Mucosa of descending colon (tissue), 3 donors: ENCODE measurements at regions not wholly inside any gene's neighbourhood (a gene's known extent, or its start where the extent isn't known, plus 50 kb on each side); places are given as distances from the start of the nearest gene placed in this dataset.

Experiments
- ATAC-seq: fragments of 200-7000 bp; cut with Tn5 transposase; one replicate; pipeline ENCODE4 v1.9.1; 2020; ENCODE audit warnings: mild to moderate bottlenecking, moderate library complexity
- DNase-seq, 3 donors: peaks; one replicate each; pipeline ENCODE4 v3.0.0-alpha.2; 2020
- H3K36me3 ChIP-seq: fragments of 200-600 bp; one replicate; pipeline ENCODE4 v1.8.0; 2021; ENCODE audit warnings: low read depth, mild to moderate bottlenecking
- H3K4me1 ChIP-seq: fragments of 200-600 bp; one replicate; pipeline ENCODE4 v1.8.0; 2021; ENCODE audit warnings: low read depth, mild to moderate bottlenecking
- H3K4me3 ChIP-seq: fragments of 200-600 bp; one replicate; pipeline ENCODE4 v1.8.0; 2021; ENCODE audit warnings: mild to moderate bottlenecking
- H3K9me3 ChIP-seq: fragments of 200-600 bp; one replicate; pipeline ENCODE4 v1.8.0; 2021; ENCODE audit warnings: mild to moderate bottlenecking
- intact Hi-C, 2 donors: fragments of 100-400 bp; cut with DNase I in 1 of 2; cut with micrococcal nuclease in 1 of 2; formaldehyde crosslinking; loops; one replicate each; pipeline versions ENCODE4 v1.11.0 to v1.11.1; 2022; cut with DNase I, micrococcal nuclease
- TF ChIP-seq, protein P1 (sequence below): fragments of 200-600 bp; IDR thresholded peaks from one replicate; pipeline ENCODE4 v1.8.0; 2022; ENCODE audit warnings: antibody characterized with exemption, mild to moderate bottlenecking
- donor health status: DM: no; HTN: no; CAD: no; lungs with moderate emphysema.
- donor health status: DM: no; HTN: no; CAD: no.
- donor health status: DM: no; HTN: yes; CAD: no.

DNA sequence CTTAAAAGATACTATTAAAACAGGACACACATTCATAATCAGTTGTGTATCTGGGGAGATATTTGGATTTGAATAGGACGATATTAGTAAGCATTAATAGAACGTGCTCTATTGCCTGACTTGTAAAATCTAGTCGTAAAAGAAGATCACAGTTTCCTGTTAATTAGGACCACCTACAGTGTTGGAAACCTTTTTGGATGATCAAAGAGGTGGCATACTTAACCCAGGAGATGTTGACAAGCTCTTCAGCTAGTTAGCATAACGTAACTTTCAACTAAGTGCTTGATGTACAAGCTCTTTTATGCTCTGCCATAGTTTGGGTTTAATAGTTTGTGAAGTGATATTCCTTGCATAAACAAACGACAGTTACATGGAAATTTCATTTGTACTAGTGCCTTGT is 293.3 kb upstream of the NR5A2 start:
- TF ChIP-seq, protein P1, sequence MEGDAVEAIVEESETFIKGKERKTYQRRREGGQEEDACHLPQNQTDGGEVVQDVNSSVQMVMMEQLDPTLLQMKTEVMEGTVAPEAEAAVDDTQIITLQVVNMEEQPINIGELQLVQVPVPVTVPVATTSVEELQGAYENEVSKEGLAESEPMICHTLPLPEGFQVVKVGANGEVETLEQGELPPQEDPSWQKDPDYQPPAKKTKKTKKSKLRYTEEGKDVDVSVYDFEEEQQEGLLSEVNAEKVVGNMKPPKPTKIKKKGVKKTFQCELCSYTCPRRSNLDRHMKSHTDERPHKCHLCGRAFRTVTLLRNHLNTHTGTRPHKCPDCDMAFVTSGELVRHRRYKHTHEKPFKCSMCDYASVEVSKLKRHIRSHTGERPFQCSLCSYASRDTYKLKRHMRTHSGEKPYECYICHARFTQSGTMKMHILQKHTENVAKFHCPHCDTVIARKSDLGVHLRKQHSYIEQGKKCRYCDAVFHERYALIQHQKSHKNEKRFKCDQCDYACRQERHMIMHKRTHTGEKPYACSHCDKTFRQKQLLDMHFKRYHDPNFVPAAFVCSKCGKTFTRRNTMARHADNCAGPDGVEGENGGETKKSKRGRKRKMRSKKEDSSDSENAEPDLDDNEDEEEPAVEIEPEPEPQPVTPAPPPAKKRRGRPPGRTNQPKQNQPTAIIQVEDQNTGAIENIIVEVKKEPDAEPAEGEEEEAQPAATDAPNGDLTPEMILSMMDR = no peak
- Histone ChIP-seq H3K9me3 (no peaks in the 10 kb centered on the region), H3K4me3 (no peak overlapping the region), H3K4me1 (no peaks in the 10 kb centered on the region), H3K36me3 (no peaks in the 10 kb centered on the region)
- ATAC-seq (no peak), DNase-seq (no peak)
- intact Hi-C loops = no loop called here

DNA sequence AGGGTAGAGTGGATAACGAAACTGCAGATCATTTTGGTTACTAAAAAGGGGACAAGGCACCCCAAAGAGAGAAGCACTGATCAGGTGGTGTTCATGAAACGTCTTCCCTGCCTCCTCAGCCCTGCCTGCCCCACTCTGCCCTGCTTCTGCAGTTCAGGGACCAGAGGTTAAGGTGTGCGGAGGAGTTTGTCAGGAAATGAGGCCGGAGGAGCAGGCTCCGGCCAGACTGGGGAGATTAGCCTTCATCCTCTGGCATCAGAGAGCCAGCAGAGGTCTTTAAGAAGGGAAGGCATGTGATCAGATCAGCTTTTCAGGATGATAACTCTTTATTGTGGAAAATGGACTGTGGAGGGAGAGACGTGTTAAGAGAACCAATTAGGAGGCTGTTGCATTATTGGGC is 291.9 kb upstream of the NR5A2 start:
- DNase-seq (no peak), ATAC-seq (no peak)
- intact Hi-C loops = no loop called here
- H3K4me1 ChIP-seq = no peaks in the 10 kb centered on the region
- H3K4me3 ChIP-seq = no peak overlapping the region
- TF ChIP-seq, protein P1 = no peak
- H3K36me3 ChIP-seq = no peaks in the 10 kb centered on the region
- H3K9me3 ChIP-seq = no peaks in the 10 kb centered on the region

DNA sequence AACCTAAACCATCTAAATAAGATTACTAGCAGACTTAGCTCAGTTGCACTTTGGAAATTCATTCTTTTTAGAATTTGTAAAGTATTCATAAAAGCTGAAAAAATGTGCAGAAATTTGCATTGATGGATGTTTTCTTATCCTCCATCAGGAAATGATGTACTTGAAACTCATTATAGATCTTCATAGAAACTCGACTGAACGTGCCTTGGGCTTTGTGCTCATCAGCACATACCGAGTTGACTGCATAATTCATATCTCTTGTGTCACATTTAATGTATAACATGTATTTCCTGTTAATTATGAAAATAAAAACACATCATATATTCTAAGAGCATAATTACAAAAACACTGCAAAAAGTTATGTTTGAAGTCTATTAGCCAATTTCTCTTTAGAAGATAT is 290.9 kb upstream of the NR5A2 start:
- no peaks in the 10 kb centered on the region for H3K36me3 ChIP-seq
- DNase-seq (no peak), ATAC-seq (no peak)
- no peaks in the 10 kb centered on the region for H3K4me1 ChIP-seq
- intact Hi-C loops = no loop called here
- TF ChIP-seq, protein P1 = no peak
- H3K9me3 ChIP-seq = no peaks in the 10 kb centered on the region
- no peak overlapping the region for H3K4me3 ChIP-seq

DNA sequence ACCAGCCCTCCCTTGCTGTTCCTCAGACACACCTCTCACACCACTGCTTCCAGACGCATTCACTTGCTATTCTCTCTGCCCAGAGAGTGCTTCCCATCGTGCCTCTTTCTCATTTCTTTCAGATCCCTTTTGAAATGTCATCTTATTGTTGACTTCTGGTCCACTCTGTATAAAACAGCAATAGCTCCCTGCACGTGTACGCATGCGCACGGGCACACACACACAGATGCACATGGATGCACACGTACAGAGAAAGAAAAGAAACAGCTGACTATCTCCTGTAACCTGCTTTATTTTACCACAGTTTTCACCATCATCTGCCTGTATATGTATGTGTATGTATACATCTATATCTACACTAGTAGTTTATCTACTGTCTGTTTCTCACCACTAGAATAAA is 285.9 kb upstream of the NR5A2 start:
- TF ChIP-seq, protein P1 = no peak
- no peaks in the 10 kb centered on the region for H3K4me1 ChIP-seq
- H3K36me3 ChIP-seq = no peaks in the 10 kb centered on the region
- intact Hi-C loops = no loop called here
- no peak for DNase-seq
- no peak for ATAC-seq
- no peaks in the 10 kb centered on the region for H3K9me3 ChIP-seq
- no peak overlapping the region for H3K4me3 ChIP-seq

DNA sequence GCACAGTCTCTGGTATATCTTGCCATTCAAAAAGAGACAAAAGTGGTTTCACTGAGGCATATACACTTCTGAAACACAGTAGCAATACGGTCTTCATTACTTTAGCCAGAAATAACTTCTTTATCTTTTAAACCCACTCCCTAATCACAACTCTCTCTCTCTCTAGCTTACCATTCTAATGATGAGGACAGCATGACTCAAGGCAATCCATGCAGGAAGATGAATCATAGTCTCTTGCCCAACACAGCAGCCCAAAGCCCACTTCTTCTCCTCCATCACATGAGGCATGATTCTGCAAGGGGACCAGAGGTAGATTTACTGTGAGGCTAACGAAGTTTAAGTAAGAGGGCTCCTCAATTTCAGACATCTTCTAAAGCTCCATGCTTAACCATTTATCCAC is 285.0 kb upstream of the NR5A2 start:
- Histone ChIP-seq H3K36me3 (no peaks in the 10 kb centered on the region), H3K9me3 (no peaks in the 10 kb centered on the region), H3K4me3 (no peak overlapping the region), H3K4me1 (no peaks in the 10 kb centered on the region)
- DNase-seq = no peak
- intact Hi-C loops = no loop called here
- TF ChIP-seq, protein P1 = no peak
- ATAC-seq = no peak

DNA sequence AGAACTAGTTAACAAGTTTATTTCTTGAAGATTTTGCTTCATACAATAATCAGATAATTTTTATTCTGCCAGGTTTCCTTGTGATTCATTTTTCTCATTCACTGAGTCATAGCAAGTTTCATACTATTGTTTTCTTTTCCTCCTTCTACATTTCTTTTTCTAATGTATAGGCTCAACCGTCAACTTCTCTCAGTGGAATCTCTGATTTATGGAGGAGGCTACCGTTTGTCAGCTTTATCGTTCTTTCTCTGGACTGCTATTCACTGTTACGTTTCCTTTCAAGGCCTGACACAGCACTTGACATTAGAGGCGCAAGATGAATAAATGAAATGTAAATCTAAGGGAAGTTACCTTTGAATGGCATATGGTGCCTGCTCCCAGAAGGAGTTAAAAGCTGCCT is 284.3 kb upstream of the NR5A2 start:
- TF ChIP-seq, protein P1 = no peak
- no peak for ATAC-seq
- intact Hi-C loops = no loop called here
- Histone ChIP-seq H3K4me1 (no peaks in the 10 kb centered on the region), H3K9me3 (no peaks in the 10 kb centered on the region), H3K36me3 (no peaks in the 10 kb centered on the region), H3K4me3 (no peak overlapping the region)
- DNase-seq = no peak
